Endothelial cell of umbilical vein (primary cell): ENCODE measurements at regions not wholly inside any gene's neighbourhood (a gene's known extent, or its start where the extent isn't known, plus 50 kb on each side); places are given as distances from the start of the nearest gene placed in this dataset.

ENCODE experiments used
- BruUV-seq: library from RNA; stranded (reverse); fragments of 400-500 nt; replicated peaks from 2 replicates; lab custom pipeline; 2021; lab: Mats Ljungman, UMichigan
- CTCF ChIA-PET: fragments of 300-600, 350-600 bp; sonication (Branson Sonifier 250); formaldehyde crosslinking; loops from one replicate; lab custom pipeline; 2021; ENCODE audit warnings: antibody characterized with exemption, inconsistent platforms; lab: Charles Lee
- POLR2A ChIA-PET: fragments of 300-600, 350-600 bp; sonication (Branson Sonifier 250); formaldehyde crosslinking; loops from one replicate; lab custom pipeline; 2021; ENCODE audit warnings: antibody characterized with exemption, inconsistent platforms; lab: Charles Lee
- DNase-seq: peaks from one replicate; pipeline ENCODE4 v3.0.0-alpha.2; 2011; ENCODE audit warnings: low read depth, low spot score
- FAIRE-seq: peaks from 2 replicates; lab custom pipeline; 2011; peaks lifted over from hg19 to GRCh38; lab: Jason Lieb, UNC
- H2AFZ ChIP-seq: 2 replicates; pipeline ENCODE4 v1.6.0; 2012; ENCODE audit warnings: low read depth, low read length, control low read depth, inconsistent platforms
- H3K27ac ChIP-seq: 2 replicates; pipeline ENCODE4 v1.5.1; 2011; ENCODE audit warnings: low read depth, mild to moderate bottlenecking, control low read depth, low read length, moderate library complexity; ENCODE audit not compliant: insufficient read depth
- H3K27me3 ChIP-seq, 2 experiments: 2 replicates each; pipeline versions ENCODE4 v1.6.0 to v1.6.1; 2011; ENCODE audit warnings: low read length in 2 of 2, mixed read lengths in 1 of 2; ENCODE audit not compliant: control insufficient read depth in 2 of 2, insufficient read depth in 2 of 2
- H3K36me3 ChIP-seq, 2 experiments: 2 replicates in 1 of 2; 3 replicates in 1 of 2; pipeline ENCODE4 v1.5.1; 2011; ENCODE audit warnings: low read length in 2 of 2, mild to moderate bottlenecking in 1 of 2, moderate library complexity in 1 of 2; ENCODE audit not compliant: control insufficient read depth in 2 of 2, insufficient read depth in 2 of 2; ENCODE audit errors: extremely low read depth in 1 of 2
- H3K4me1 ChIP-seq: 3 replicates; pipeline ENCODE4 v1.5.1; 2011; ENCODE audit warnings: mild to moderate bottlenecking, low read length; ENCODE audit not compliant: control insufficient read depth, insufficient read depth; ENCODE audit errors: extremely low read depth
- H3K4me2 ChIP-seq: 2 replicates; pipeline ENCODE4 v1.6.1; 2011; ENCODE audit warnings: low read length, control low read depth, mixed read lengths; ENCODE audit not compliant: insufficient read depth
- H3K4me3 ChIP-seq, 3 experiments: fragments of 200-600 bp in 1 of 3; sonication (generic), shearing (Covaris generic) in 1 of 3; replicated peaks in 1 of 3; 2 replicates each; pipeline ENCODE4 v1.5.1; 2011 to 2016; ENCODE audit warnings: control low read depth in 3 of 3, low read length in 3 of 3, mild to moderate bottlenecking in 2 of 3, inconsistent platforms in 1 of 3, low read depth in 1 of 3, moderate library complexity in 1 of 3; ENCODE audit not compliant: insufficient read depth in 1 of 3
- H3K79me2 ChIP-seq: 2 replicates; pipeline ENCODE4 v1.6.0; 2012; ENCODE audit warnings: low read length, inconsistent platforms; ENCODE audit not compliant: control insufficient read depth, insufficient read depth
- H3K9ac ChIP-seq: replicated peaks from 2 replicates; pipeline ENCODE3; 2011; ENCODE audit warnings: low read length, control low read depth; ENCODE audit not compliant: insufficient read depth; ENCODE audit errors: extremely low read depth
- H3K9me1 ChIP-seq: replicated peaks from 3 replicates; pipeline ENCODE4 v1.6.0; 2011; ENCODE audit warnings: mild to moderate bottlenecking, low read length; ENCODE audit not compliant: control insufficient read depth, insufficient read depth; ENCODE audit errors: extremely low read depth
- H3K9me3 ChIP-seq: replicated peaks from 2 replicates; pipeline ENCODE4 v1.5.1; 2012; ENCODE audit warnings: low read length, inconsistent platforms; ENCODE audit not compliant: control insufficient read depth, insufficient read depth
- H4K20me1 ChIP-seq: replicated peaks from 2 replicates; pipeline ENCODE3; 2011; ENCODE audit warnings: mild to moderate bottlenecking, low read length; ENCODE audit not compliant: control insufficient read depth, insufficient read depth; ENCODE audit errors: extremely low read depth
- CTCF ChIP-seq, 2 donors: IDR thresholded peaks; 1 replicate in 1 of 2; 2 replicates in 1 of 2; pipeline ENCODE4 v1.5.1; 2011; ENCODE audit warnings: low read length in 2 of 2, mild to moderate bottlenecking in 2 of 2, moderate library complexity in 2 of 2, control low read depth in 1 of 2, inconsistent platforms in 1 of 2, low read depth in 1 of 2; ENCODE audit not compliant: insufficient read depth in 1 of 2; ENCODE audit errors: extremely low read depth in 1 of 2
- EZH2 ChIP-seq: IDR thresholded peaks from 2 replicates; pipeline ENCODE4 v1.6.1; 2012; ENCODE audit warnings: borderline replicate concordance, low read depth, mild to moderate bottlenecking, moderate library complexity, low read length, inconsistent platforms; ENCODE audit not compliant: severe bottlenecking
- FOS ChIP-seq: IDR thresholded peaks from 2 replicates; pipeline ENCODE4 v1.6.1; 2011; ENCODE audit warnings: mild to moderate bottlenecking, low read length, moderate library complexity, borderline replicate concordance; ENCODE audit not compliant: insufficient read depth
- GATA2 ChIP-seq: IDR thresholded peaks from 2 replicates; pipeline ENCODE4 v1.7.0; 2011; ENCODE audit warnings: low read depth, mild to moderate bottlenecking, moderate library complexity, mixed read lengths, low read length; ENCODE audit not compliant: insufficient read length, insufficient read depth
- JUN ChIP-seq: IDR thresholded peaks from 2 replicates; pipeline ENCODE4 v1.6.1; 2011; ENCODE audit warnings: borderline replicate concordance, low read depth; ENCODE audit not compliant: insufficient read length, insufficient read depth
- MAX ChIP-seq: IDR thresholded peaks from 2 replicates; pipeline ENCODE4 v1.6.1; 2011; ENCODE audit not compliant: insufficient read depth, insufficient read length
- MYC ChIP-seq: IDR thresholded peaks from one replicate; pipeline ENCODE4 v1.6.1; 2011; ENCODE audit warnings: mild to moderate bottlenecking, low read depth, low read length
- POLR2A ChIP-seq: IDR thresholded peaks from 2 replicates; pipeline ENCODE4 v1.6.1; 2012; ENCODE audit warnings: low read depth, mild to moderate bottlenecking, control low read depth, low read length
- POLR2AphosphoS5 ChIP-seq: IDR thresholded peaks from 2 replicates; pipeline ENCODE4 v1.6.1; 2012; ENCODE audit warnings: low read depth, mild to moderate bottlenecking, control low read depth, low read length, moderate library complexity; ENCODE audit not compliant: insufficient read depth
- dilution Hi-C: fragments of 300-500 bp; cut with MboI; formaldehyde crosslinking; loops from one replicate; pipeline ENCODE4 v1.15.0; 2019; ENCODE audit warnings: low sequenced_read_pairs; ENCODE audit not compliant: extremely low pct_ligation_motif_present
- intact Hi-C: fragments of 100-400 bp; cut with micrococcal nuclease; formaldehyde crosslinking; loops from one replicate; pipeline ENCODE4 v1.10.0; 2022

GRCh38 chr21:32186804-32187203, 92.0 kb downstream of the MIS18A start:
- H3K27me3 ChIP-seq: peaks cover 2 to 5% of the 10 kb centered on the region in 2 experiments
- no TSS peak for BruUV-seq
- CTCF ChIA-PET: interaction anchor here (0.7 to 0.9 kb wide), 3 partner anchors 11 to 19 kb away, joined by 3 to 4 read pairs (median 3); no protein-coding TSS in a partner anchor

More at GRCh38 chr21:32186804-32187203, 92.0 kb downstream of the MIS18A start:
- Histone ChIP-seq H3K27ac (no peak overlapping the region), H4K20me1 (no peaks in the 10 kb centered on the region), H3K9me1 (no peaks in the 10 kb centered on the region), H3K36me3 (no peaks in the 10 kb centered on the region), H3K4me1 (no peaks in the 10 kb centered on the region), H3K4me3 (no peak overlapping the region), H3K4me2 (no peak overlapping the region), H3K79me2 (no peaks in the 10 kb centered on the region), H3K9ac (no peak overlapping the region), H3K9me3 (no peaks in the 10 kb centered on the region), H2AFZ (no peak overlapping the region)
- POLR2A ChIA-PET: no interaction called here
- TF ChIP-seq CTCF (IDR thresholded peaks at IDR 0.05; ENCODE audit: extremely low read depth in 1 of 2, insufficient read depth in 1 of 2, low read depth in 1 of 2, low read length in 2 of 2): no peak
- no peak for TF ChIP-seq EZH2
- no peak for TF ChIP-seq MAX
- TF ChIP-seq FOS: no peak
- no peak for TF ChIP-seq JUN
- no peak for TF ChIP-seq MYC
- no peak for TF ChIP-seq POLR2AphosphoS5
- TF ChIP-seq POLR2A: no peak
- TF ChIP-seq GATA2: no peak
- no peak for FAIRE-seq
- dilution Hi-C loops (no loop called here), intact Hi-C loops (no loop called here)
- no peak for DNase-seq
